ENCODE measurements at regions not wholly inside any gene's neighbourhood (a gene's known extent, or its start where the extent isn't known, plus 50 kb on each side); places are given as distances from the start of the nearest gene placed in this dataset.

DNA sequence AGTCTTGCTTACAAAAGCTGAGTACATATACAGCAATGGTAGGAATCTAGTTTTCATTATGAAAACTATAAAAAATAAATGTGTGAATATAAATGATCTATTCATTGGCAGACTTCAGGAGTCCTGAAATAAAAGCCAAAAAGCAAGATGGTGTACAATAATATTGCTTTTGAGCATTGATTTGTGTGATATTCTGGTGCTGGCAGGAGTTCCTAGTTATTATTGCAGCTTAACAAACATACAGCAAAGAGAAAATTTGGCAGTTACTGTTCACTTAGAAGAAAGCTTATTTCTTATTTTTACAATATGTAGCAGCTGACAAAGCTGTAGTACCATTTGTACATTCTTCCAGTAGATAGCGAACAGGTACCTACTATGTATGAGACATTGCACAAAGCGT, 1518.9 kb upstream of the TENM4 start:
- no peak for TF ChIP-seq EZH2 (IDR thresholded peaks at IDR 0.05; ENCODE audit: borderline replicate concordance, low read length)
- TF ChIP-seq, protein P1, sequence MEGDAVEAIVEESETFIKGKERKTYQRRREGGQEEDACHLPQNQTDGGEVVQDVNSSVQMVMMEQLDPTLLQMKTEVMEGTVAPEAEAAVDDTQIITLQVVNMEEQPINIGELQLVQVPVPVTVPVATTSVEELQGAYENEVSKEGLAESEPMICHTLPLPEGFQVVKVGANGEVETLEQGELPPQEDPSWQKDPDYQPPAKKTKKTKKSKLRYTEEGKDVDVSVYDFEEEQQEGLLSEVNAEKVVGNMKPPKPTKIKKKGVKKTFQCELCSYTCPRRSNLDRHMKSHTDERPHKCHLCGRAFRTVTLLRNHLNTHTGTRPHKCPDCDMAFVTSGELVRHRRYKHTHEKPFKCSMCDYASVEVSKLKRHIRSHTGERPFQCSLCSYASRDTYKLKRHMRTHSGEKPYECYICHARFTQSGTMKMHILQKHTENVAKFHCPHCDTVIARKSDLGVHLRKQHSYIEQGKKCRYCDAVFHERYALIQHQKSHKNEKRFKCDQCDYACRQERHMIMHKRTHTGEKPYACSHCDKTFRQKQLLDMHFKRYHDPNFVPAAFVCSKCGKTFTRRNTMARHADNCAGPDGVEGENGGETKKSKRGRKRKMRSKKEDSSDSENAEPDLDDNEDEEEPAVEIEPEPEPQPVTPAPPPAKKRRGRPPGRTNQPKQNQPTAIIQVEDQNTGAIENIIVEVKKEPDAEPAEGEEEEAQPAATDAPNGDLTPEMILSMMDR (conservative IDR thresholded peaks at IDR 0.05 in 1 of 2, IDR thresholded peaks at IDR 0.05 in 1 of 2; ENCODE audit: extremely low read depth in 1 of 2, insufficient read depth in 1 of 2, low read depth in 1 of 2, low read length in 2 of 2) = no peak

Measured in mammary epithelial cell (primary cell).